ENCODE measurements at regions not wholly inside any gene's neighbourhood (a gene's known extent, or its start where the extent isn't known, plus 50 kb on each side); places are given as distances from the start of the nearest gene placed in this dataset.
A peak's percentile ranks its signal among the peaks of the same experiment; 100 is the strongest.

DNA sequence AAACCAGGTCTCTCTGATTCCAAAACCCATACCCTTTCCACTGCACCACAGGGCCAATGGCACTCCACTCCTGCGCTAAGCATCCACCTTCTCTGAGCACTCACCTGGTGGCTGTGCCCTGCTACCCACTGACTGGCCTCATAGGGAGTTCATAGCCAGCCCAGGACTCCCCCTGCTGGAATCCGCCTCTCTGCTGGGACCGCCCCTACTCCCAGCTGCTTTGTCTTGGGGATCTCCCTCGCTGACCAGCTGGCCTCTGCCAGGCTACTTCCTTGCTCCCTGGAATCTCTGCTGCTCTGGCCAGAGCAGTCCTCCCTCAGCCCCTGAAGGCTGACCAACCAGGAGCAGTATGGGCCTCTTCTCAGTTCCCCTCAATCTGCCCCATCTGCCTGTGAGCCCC, 129.7 kb downstream of the FAXC start:
- no peaks in the 10 kb centered on the region for H3K36me3 Mint-ChIP-seq (ENCODE audit: low read depth)
- no peak overlapping the region for H3K4me3 Mint-ChIP-seq
- no peaks in the 10 kb centered on the region for H3K9me3 Mint-ChIP-seq
- Histone ChIP-seq H3K36me3 (ENCODE audit: control insufficient read depth, insufficient read depth, low read length) (no peaks in the 10 kb centered on the region), H3K27me3 (ENCODE audit: control insufficient read depth, insufficient read depth, low read length, poor library complexity, severe bottlenecking) (no peaks in the 10 kb centered on the region), H3K4me1 (ENCODE audit: control insufficient read depth, insufficient read depth, low read length) (no peaks in the 10 kb centered on the region), H3K27ac (ENCODE audit: low read depth, low read length) (no peak overlapping the region), H3K4me3 (ENCODE audit: low read length) (no peak overlapping the region), H3K9me3 (ENCODE audit: control insufficient read depth, low read length) (no peaks in the 10 kb centered on the region), H3K9ac (ENCODE audit: extremely low read depth, low read length, poor library complexity, severe bottlenecking) (no peak overlapping the region)
- H3K4me1 Mint-ChIP-seq, result peaks cover 4% of the 10 kb centered on the region
- TF ChIP-seq, protein P1, sequence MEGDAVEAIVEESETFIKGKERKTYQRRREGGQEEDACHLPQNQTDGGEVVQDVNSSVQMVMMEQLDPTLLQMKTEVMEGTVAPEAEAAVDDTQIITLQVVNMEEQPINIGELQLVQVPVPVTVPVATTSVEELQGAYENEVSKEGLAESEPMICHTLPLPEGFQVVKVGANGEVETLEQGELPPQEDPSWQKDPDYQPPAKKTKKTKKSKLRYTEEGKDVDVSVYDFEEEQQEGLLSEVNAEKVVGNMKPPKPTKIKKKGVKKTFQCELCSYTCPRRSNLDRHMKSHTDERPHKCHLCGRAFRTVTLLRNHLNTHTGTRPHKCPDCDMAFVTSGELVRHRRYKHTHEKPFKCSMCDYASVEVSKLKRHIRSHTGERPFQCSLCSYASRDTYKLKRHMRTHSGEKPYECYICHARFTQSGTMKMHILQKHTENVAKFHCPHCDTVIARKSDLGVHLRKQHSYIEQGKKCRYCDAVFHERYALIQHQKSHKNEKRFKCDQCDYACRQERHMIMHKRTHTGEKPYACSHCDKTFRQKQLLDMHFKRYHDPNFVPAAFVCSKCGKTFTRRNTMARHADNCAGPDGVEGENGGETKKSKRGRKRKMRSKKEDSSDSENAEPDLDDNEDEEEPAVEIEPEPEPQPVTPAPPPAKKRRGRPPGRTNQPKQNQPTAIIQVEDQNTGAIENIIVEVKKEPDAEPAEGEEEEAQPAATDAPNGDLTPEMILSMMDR (conservative IDR thresholded peaks at IDR 0.05), result peak; percentile 72
- H3K27ac Mint-ChIP-seq, result no peak overlapping the region
- WGBS, 2 experiments (ENCODE audit: insufficient coverage in 1 of 2, insufficient read length in 1 of 2), result 26 to 40% methylated on average over 1 to 4 of the region's 4 CpGs
- peak; percentile 93 for DNase-seq
- peaks cover 6% of the 10 kb centered on the region for H3K27me3 Mint-ChIP-seq (ENCODE audit: insufficient read depth)

DNA sequence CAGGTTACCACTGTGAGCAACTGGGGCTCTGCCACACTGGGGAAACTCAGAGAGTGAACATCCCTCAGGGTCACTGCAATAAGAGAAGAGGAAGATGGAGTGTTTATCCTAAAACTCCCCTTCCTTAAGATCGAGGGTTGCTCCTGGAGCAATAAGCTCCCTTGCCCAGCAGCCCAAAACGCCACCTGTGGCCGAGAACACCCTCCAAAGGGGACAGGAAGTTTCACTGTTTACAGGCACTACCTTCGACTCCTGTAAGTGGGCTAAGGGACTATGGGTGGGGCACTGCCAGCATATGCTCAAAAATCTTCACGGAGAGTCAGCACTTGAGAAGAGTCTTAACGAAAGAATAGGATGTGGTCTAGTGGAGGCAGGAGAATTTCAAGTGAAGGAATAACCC, 132.5 kb downstream of the FAXC start:
- Histone ChIP-seq H3K36me3 (ENCODE audit: control insufficient read depth, insufficient read depth, low read length) (no peaks in the 10 kb centered on the region), H3K4me1 (ENCODE audit: control insufficient read depth, insufficient read depth, low read length) (no peaks in the 10 kb centered on the region), H3K27me3 (ENCODE audit: control insufficient read depth, insufficient read depth, low read length, poor library complexity, severe bottlenecking) (no peaks in the 10 kb centered on the region), H3K4me3 (ENCODE audit: low read length) (no peak overlapping the region), H3K9ac (ENCODE audit: extremely low read depth, low read length, poor library complexity, severe bottlenecking) (no peak overlapping the region), H3K27ac (ENCODE audit: low read depth, low read length) (no peak overlapping the region), H3K9me3 (ENCODE audit: control insufficient read depth, low read length) (no peaks in the 10 kb centered on the region)
- TF ChIP-seq, protein P1 (conservative IDR thresholded peaks at IDR 0.05), result peak; percentile 24
- no peak overlapping the region for H3K27ac Mint-ChIP-seq
- DNase-seq, result peak; percentile 71
- peaks cover 4% of the 10 kb centered on the region for H3K4me1 Mint-ChIP-seq
- 57 to 62% methylated on average over 5 to 6 of the region's 6 CpGs for WGBS, 2 experiments (ENCODE audit: insufficient coverage in 1 of 2, insufficient read length in 1 of 2)
- peaks cover 6% of the 10 kb centered on the region for H3K27me3 Mint-ChIP-seq (ENCODE audit: insufficient read depth)
- H3K9me3 Mint-ChIP-seq, result no peaks in the 10 kb centered on the region
- H3K36me3 Mint-ChIP-seq (ENCODE audit: low read depth), result no peaks in the 10 kb centered on the region
- no peak overlapping the region for H3K4me3 Mint-ChIP-seq

DNA sequence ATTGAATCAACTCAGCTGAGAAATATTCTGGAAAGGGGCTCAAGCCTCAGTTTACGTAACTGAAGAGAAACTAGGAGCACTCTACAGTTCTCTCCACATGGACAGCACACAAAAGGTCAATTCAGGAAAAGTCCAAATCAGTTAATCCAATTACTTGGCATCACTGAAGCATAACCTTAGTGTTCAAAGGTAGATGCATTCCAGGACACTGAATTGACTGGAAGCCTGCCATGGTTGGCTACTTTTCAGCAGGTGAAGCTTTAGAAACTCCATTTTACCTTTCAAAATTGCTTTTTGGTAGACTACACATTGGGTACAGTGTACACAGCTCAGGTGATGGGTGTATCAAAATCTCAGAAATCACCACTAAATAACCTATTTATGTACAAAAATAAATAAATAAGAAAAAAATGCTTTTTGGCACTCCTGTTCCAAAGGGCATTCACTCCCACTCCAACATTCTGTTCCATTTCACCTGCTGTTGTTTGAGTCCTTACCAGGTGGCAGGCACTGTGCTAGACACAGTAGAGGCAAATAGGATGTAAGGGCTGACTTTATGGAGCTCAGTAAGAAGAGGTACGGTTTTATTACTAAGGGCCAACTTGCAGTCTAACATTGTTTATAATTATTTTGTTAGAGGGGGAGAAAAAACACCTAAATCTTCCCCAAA, 153.4 kb downstream of the FAXC start:
- WGBS, 2 experiments (ENCODE audit: insufficient coverage in 1 of 2, insufficient read length in 1 of 2), result 89 to 98% methylated on average over 1 to 2 of the region's 2 CpGs
- no peak overlapping the region for H3K27ac ChIP-seq (ENCODE audit: low read depth, low read length)
- no peaks in the 10 kb centered on the region for H3K36me3 ChIP-seq (ENCODE audit: control insufficient read depth, insufficient read depth, low read length)
- DNase-seq, result no peak
- Mint-ChIP-seq H3K36me3 (ENCODE audit: low read depth) (no peaks in the 10 kb centered on the region), H3K27me3 (ENCODE audit: insufficient read depth) (peaks cover 2% of the 10 kb centered on the region), H3K4me1 (no peaks in the 10 kb centered on the region), H3K27ac (no peak overlapping the region), H3K4me3 (no peak overlapping the region), H3K9me3 (peaks cover 7% of the 10 kb centered on the region)
- no peaks in the 10 kb centered on the region for H3K4me1 ChIP-seq (ENCODE audit: control insufficient read depth, insufficient read depth, low read length)
- H3K4me3 ChIP-seq (ENCODE audit: low read length), result no peak overlapping the region
- H3K27me3 ChIP-seq (ENCODE audit: control insufficient read depth, insufficient read depth, low read length, poor library complexity, severe bottlenecking), result no peaks in the 10 kb centered on the region
- no peak overlapping the region for H3K9ac ChIP-seq (ENCODE audit: extremely low read depth, low read length, poor library complexity, severe bottlenecking)
- TF ChIP-seq, protein P1 (conservative IDR thresholded peaks at IDR 0.05), result no peak
- no peaks in the 10 kb centered on the region for H3K9me3 ChIP-seq (ENCODE audit: control insufficient read depth, low read length)

Data from endodermal cell (in vitro differentiated cells).